Panc1 (cell line): ENCODE measurements at regions not wholly inside any gene's neighbourhood (a gene's known extent, or its start where the extent isn't known, plus 50 kb on each side); places are given as distances from the start of the nearest gene placed in this dataset.

Experiments
- ATAC-seq: fragments of 200-7000 bp; cut with Tn5 transposase; 2 replicates; pipeline ENCODE4 v1.9.1; 2020; ENCODE audit warnings: mild to moderate bottlenecking, moderate library complexity
- BruUV-seq: library from RNA; stranded (reverse); fragments of 400-500 nt; replicated peaks from 2 replicates; lab custom pipeline; 2021; lab: Mats Ljungman, UMichigan
- CTCF ChIA-PET: fragments of 300-600 bp; sonication (Branson Sonifier 250); formaldehyde crosslinking; loops from one replicate; lab custom pipeline; 2022; ENCODE audit warnings: antibody characterized with exemption; lab: Charles Lee
- POLR2A ChIA-PET: fragments of 300-600 bp; sonication (Branson Sonifier 250); formaldehyde crosslinking; loops from one replicate; lab custom pipeline; 2022; ENCODE audit warnings: antibody characterized with exemption; lab: Charles Lee
- DNase-seq: peaks from one replicate; pipeline ENCODE4 v3.0.0-alpha.2; 2010; ENCODE audit warnings: low read depth, low spot score
- H3K27ac ChIP-seq: 2 replicates; pipeline ENCODE4 v1.5.1; 2011; ENCODE audit warnings: mild to moderate bottlenecking, low read length, inconsistent platforms
- H3K27me3 ChIP-seq: fragments of 200-500 bp; sonication (Bioruptor generic); 2 replicates; pipeline ENCODE4 v1.6.0; 2014; ENCODE audit warnings: low read length, inconsistent platforms; ENCODE audit not compliant: control insufficient read depth, insufficient read depth
- H3K36me3 ChIP-seq: fragments of 200-500 bp; sonication (Bioruptor generic); 2 replicates; pipeline ENCODE4 v1.5.1; 2014; ENCODE audit warnings: inconsistent platforms, mild to moderate bottlenecking, low read length, moderate library complexity; ENCODE audit not compliant: control insufficient read depth, insufficient read depth
- H3K4me1 ChIP-seq: 2 replicates; pipeline ENCODE4 v1.5.1; 2011; ENCODE audit warnings: inconsistent platforms, mild to moderate bottlenecking, low read length, moderate library complexity; ENCODE audit not compliant: control insufficient read depth, insufficient read depth
- H3K4me3 ChIP-seq, 2 experiments: 2 replicates each; pipeline ENCODE4 v1.5.1; 2011 to 2012; ENCODE audit warnings: low read depth in 2 of 2, low read length in 2 of 2, mild to moderate bottlenecking in 2 of 2, inconsistent platforms in 1 of 2, moderate library complexity in 1 of 2
- H3K9me3 ChIP-seq: fragments of 200-500 bp; sonication (Bioruptor generic); 2 replicates; pipeline ENCODE4 v1.5.1; 2014; ENCODE audit warnings: low read depth, mild to moderate bottlenecking, inconsistent platforms, low read length, moderate library complexity; ENCODE audit not compliant: control insufficient read depth, insufficient read depth
- CTCF ChIP-seq: fragments of 450-650 bp; IDR thresholded peaks from 2 replicates; pipeline ENCODE4 v1.5.1; 2017; ENCODE audit warnings: mild to moderate bottlenecking
- POLR2AphosphoS5 ChIP-seq: IDR thresholded peaks from 2 replicates; pipeline ENCODE4 v1.6.1; 2012; ENCODE audit warnings: mild to moderate bottlenecking, low read depth, low read length, moderate library complexity
- REST ChIP-seq, 2 experiments: IDR thresholded peaks; 2 replicates each; pipeline ENCODE4 v1.6.1; 2011 to 2012; ENCODE audit warnings: low read depth in 2 of 2, control low read depth in 1 of 2, low read length in 1 of 2, mild to moderate bottlenecking in 1 of 2, moderate library complexity in 1 of 2; ENCODE audit not compliant: insufficient read depth in 1 of 2
- SIN3A ChIP-seq: IDR thresholded peaks from 2 replicates; pipeline ENCODE4 v1.6.1; 2012; ENCODE audit warnings: low read depth, mild to moderate bottlenecking, low read length, moderate library complexity, borderline replicate concordance; ENCODE audit not compliant: insufficient read depth
- TCF7L2 ChIP-seq: IDR thresholded peaks from 2 replicates; pipeline ENCODE4 v1.6.1; 2011; ENCODE audit warnings: mild to moderate bottlenecking, low read depth, low read length, inconsistent platforms
- in situ Hi-C: cut with HindIII; loops from 2 replicates; pipeline ENCODE4 v1.10.0; 2016; ENCODE audit warnings: low sequenced_read_pairs, low pct_unique_long_range_greater_than_20kb
- intact Hi-C: fragments of 100-400 bp; cut with micrococcal nuclease; formaldehyde crosslinking; loops from one replicate; pipeline ENCODE4 v1.10.0; 2022; ENCODE audit not compliant: unreplicated experiment

GRCh38 chr11:45050111-45050510 lies 96.3 kb upstream of the PRDM11 start:
- no peaks in the 10 kb centered on the region for H3K9me3 ChIP-seq
- H3K27ac ChIP-seq = no peak overlapping the region
- intact Hi-C loops = no loop called here
- no peak for TF ChIP-seq POLR2AphosphoS5
- no peak for TF ChIP-seq REST (IDR thresholded peaks at IDR 0.05; ENCODE audit: insufficient read depth in 1 of 2, low read depth in 2 of 2, low read length in 1 of 2)
- TF ChIP-seq CTCF = no peak
- TF ChIP-seq TCF7L2 = no peak
- TF ChIP-seq SIN3A = no peak
- no peak for ATAC-seq
- ChIA-PET POLR2A (no interaction called here), CTCF (no interaction called here)
- no TSS peak for BruUV-seq
- in situ Hi-C loops = no loop called here
- H3K27me3 ChIP-seq = no peaks in the 10 kb centered on the region
- H3K36me3 ChIP-seq = no peaks in the 10 kb centered on the region
- H3K4me3 ChIP-seq = no peak overlapping the region
- H3K4me1 ChIP-seq = no peaks in the 10 kb centered on the region
- no peak for DNase-seq

DNA sequence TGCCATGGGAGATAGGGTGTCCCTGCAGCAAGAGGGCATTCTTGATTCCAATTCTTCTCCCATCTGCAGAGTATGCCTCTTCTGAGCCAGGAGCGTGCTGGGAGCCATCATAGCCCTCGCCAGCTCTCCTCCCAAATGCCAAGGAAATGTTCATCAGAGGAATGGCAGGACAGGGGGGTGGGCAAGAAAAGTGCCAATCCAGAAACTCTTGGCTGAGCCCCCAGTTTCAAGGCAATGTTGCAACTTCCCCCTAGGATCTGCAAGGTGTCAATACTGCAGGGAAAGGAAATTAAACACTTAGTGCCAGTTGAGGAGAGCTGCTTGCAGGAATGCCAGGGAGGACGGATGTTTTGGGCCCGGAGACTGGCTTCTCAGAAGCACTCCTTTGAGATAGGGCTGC lies 94.8 kb upstream of the PRDM11 start:
- Histone ChIP-seq H3K27ac (no peak overlapping the region), H3K9me3 (no peaks in the 10 kb centered on the region), H3K4me3 (no peak overlapping the region), H3K4me1 (no peaks in the 10 kb centered on the region), H3K27me3 (no peaks in the 10 kb centered on the region), H3K36me3 (no peaks in the 10 kb centered on the region)
- intact Hi-C loops = no loop called here
- CTCF ChIA-PET = no interaction called here
- TF ChIP-seq SIN3A (no peak), REST (IDR thresholded peaks at IDR 0.05; ENCODE audit: insufficient read depth in 1 of 2, low read depth in 2 of 2, low read length in 1 of 2) (no peak), CTCF (no peak), TCF7L2 (no peak), POLR2AphosphoS5 (no peak)
- DNase-seq = no peak
- no peak for ATAC-seq
- in situ Hi-C loops = no loop called here
- BruUV-seq = no TSS peak
- POLR2A ChIA-PET = no interaction called here
